Activated CD4-positive, CD25-positive, alpha-beta regulatory T cell treated with anti-CD3 and anti-CD28 coated beads, Interleukin-2, amount 50 U/mL, for 16 hours (primary cell): ENCODE measurements at regions not wholly inside any gene's neighbourhood (a gene's known extent, or its start where the extent isn't known, plus 50 kb on each side); places are given as distances from the start of the nearest gene placed in this dataset.
"Not testable (repeated sequence)": the region's sequence is repeated elsewhere in the genome, so short reads cannot be mapped to it uniquely, and the experiment has no call there.

Source experiments
- DNase-seq: peaks from one replicate; pipeline ENCODE4 v3.0.0-alpha.2; 2020; ENCODE audit warnings: low read depth, low spot score

DNA sequence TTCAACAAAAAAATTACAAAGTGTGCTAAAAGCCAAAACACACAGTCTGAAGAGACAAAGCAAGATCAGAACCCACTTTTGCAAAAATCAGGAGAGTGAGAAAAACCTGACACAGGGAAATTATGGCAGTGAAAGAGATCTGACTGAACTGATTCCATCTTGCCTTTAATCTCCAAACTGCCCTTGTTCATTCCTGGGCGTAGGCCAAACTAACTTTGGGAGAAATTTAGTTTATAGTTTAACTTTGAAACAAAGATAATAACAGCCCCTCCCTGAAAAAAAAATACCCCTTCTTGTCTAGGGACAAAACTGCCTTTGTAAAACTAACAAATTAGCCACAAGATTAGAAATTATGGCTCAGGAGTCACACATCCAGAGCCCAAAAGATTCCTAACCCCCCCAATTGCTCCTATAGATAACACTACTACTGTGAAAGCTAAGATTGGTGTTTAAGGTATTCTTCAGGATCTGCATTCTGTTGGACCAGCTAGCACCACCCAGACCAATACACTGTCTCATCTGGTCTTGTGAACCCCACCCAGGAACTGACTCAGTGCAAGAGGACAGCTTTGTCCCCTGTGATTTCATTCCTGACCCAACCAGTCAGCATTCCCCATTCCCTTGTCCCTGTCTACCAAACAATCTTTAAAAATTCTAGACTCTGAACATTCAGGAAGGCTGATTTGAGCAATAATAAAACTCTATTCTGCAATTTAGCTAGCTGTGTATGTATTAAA is 226.1 kb upstream of the SH3BP4 start:
- no peak for DNase-seq

DNA sequence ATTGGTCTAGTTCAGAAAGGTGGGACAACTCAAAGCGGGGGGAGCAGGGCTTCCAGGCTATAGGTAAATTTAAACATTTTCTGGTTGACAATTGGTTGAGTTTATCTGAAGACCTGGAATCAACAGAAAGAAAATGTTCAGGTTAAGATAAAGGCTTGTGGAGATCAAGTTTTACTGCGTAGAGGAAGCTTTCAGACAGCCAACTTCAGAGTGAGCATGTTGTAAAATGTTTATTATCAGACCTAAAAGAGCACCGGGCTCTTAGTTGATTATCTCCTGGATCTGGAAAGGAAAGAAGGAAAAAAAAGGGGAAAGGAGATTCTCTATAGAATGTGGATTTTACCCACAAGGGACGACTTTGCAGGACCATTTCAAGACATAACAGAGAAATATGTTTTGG is 227.0 kb upstream of the SH3BP4 start:
- DNase-seq, result no peak

DNA sequence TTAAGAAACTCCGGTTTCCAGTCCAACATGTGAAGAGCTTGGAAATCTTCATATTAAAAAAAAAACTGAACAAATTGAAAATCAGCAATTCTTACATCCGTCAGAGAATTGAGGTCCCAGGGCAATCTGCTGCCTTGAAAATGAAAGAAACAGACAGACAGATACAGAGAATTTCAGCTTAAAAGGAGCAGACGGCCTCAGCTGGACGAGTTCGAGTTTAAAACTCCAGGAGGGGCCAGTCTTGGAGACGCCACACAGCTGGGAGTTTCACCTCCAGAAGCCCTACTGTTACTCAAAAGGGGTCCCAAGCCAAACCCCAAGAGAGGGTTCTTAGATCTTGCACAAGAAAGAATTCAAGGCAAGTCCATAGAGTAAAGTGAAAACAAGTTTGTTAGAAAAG is 226.5 kb upstream of the ARL4C start:
- DNase-seq, result no peak

DNA sequence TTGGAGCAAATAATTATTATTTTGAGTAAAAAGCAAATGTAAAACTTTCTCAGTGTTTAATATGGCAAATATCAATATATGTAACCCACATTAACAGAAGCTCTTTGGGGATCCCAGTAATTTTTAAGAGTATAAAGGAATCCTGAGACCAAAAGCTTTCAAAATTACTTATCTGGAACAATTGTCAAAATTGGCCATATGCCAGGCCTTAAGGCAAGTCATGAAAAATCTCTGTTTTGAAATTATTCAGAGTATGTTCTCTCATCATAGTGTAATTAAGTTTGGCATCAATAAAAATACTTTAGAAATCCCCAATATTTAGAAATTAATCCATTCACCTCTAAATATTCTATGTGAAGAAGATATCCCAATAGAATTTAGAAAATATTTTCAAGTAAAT is 225.3 kb upstream of the ARL4C start:
- DNase-seq, result no peak

DNA sequence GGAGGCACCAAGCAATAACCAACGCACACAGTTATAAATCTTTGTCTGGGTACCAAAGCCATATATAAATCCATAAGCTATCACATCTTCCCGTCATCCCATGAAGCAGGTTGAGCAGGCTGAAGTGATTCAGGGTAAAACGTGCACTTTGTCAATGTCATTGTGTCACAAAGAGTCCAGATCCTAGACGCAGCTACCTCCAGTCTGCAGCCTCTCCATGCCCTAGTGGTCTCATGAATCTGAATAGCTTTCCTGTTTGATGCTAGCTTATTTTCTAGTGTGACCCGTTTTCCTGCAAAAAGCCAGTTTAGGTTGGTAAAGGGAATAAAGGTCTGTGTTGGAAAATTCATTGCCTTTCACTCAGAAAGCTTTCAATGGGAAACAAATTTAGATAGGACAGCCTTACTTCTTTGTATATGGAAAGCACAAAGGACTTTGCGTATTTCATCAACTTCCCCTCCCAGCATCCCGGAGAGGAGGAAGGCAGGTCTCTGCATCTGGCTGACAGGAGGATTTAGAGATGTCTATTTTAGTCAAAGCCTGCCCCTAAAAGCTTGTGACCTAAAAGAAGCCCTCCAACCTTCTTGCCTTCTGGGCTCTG is 222.3 kb upstream of the ARL4C start:
- no peak for DNase-seq

DNA sequence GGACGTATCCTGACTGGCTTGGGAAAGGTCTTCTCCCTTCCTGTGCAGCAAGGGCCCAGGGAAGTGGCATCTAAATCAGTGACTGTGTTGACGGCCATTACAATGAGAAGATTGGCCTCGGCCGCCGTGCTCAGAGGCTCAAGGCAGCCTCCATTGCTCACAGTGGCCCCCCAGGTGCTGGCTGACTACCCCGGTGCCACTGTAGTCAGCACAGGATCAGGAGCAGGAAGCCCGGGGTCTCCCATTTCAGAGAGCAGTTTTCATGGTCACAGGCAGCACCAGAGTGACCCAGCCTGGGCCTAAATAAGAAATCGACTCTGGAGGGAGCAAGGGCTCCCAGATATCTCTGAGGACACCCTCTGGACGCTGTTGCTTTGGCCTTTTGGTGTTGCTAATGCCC is 219.4 kb upstream of the ARL4C start:
- DNase-seq, result no peak

DNA sequence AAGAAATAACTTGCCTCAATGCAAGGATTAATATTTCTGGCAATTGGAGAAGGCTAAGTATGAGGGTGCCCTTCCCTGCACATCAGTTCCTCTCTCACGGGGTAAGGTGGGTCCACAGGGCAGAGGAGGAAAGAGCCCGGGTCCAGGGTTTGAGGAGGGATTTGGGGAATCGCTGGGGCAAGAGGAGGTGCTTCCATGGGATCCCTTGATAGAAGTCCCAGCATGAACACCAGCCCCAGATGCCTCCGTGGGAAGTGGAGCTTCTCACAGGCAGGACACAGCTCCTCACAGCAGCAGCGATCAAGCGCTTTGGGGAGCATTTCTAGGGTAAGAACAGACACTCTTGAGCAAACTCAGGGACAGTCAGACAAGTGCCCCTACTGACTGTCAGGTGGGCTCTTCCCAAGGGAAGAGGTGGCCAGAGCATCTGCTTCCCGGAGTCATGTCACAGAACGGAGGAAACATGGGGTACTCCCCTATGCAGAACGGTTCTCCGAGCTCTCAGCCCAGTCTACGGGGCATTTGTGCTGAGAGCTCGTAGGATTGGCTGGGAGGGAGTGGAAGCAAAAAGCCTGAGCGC is 218.9 kb upstream of the ARL4C start:
- DNase-seq, result no peak

DNA sequence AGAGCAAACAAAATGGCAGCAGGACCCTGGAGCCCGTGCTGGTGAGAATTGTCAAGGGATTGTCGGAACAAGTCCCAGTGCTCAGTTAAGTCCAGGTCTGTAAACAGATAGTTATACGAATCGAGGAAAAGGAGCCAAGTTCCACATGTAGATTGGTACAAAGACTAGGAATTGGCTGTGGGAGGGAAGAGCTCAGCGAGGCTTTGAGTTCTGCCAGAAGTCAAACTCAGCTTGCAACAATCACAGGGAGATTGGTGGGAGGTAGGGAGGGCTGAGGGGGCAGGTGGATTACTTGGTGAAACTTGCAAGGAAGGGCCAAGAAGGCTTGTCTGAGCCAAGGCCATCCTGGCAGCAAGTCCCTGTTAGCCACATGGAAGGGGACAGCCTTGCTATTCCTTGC is 217.8 kb upstream of the ARL4C start:
- DNase-seq, result no peak

DNA sequence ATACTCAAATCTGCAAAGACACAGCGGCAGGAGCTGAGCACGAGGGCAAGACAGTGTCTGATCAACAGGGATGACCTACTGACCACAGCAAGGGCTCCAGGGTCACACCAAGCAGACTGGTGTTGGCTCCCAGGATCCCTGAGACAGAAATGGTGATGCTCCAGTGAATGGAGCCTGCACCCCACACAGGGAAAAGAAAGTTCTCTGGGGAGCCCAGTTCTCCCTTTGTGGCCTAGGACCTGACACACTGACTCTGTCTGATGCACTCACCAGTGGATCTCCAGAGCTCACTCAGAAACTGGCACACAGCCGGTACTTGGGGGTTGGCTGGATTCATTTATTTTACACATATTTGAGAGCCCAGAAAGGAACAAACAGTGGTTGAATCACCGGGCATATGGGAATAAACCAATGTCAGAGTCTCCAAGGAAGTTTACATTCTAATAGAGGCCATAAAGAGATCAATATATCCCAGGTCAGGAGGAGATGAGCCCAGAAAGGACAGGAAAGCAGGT is 215.6 kb upstream of the ARL4C start:
- DNase-seq, result no peak

DNA sequence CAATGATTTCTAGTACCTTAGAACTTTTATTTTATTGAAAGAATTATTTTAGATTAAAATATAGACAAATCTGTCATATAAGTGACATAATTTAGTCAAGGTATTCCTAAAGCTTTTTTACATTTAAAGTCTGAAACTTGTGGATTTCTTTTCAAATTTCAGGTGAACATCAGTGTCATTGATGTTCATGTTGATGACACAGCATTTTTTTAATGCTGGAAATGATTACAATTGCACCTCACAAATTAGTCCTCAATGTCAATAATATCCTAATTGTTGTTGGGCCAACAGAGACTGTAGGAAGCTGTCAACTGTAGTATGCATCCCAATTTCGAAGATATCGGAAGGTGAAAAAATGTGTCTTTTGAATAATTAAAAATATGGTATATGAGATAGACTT is 214.4 kb upstream of the ARL4C start:
- DNase-seq, result no peak

DNA sequence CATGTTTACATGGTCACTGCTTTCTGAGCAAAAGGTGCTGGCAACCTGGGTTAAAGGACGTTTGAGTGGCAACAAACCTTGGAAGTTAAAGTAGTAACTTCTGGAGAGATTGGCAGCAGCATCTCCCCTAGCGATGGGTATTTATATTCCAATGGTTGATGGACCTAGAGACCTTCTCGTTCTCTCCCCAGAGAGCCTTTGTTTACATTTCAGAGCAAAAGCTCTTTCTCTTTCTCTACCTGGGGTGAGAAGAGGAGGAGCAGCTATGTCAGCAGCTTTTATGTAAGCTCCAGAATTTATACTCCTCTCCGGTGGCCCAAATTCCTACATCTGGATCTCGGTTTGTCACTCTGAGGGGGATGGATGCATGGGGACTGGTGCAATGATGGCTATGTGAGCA is 213.7 kb upstream of the ARL4C start:
- no peak for DNase-seq

DNA sequence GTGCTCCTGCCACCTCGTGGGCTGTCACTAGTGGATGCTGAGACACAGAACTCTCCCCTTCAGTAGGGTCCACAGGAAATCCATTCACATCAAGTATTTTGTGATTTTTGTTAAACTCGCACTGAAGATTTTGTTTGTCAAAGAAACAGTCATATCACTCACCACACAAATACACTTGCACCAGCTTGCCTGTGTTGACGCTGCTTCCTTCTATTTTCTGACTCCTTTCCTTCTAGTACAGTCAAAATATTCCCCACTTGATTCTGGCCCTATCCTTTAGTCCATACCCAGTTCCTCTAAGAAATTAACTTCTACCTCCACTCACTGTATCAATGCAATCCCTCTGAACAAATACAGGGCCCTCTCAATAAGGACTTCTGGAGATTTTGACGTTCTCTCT is 213.2 kb upstream of the ARL4C start:
- DNase-seq, result no peak

DNA sequence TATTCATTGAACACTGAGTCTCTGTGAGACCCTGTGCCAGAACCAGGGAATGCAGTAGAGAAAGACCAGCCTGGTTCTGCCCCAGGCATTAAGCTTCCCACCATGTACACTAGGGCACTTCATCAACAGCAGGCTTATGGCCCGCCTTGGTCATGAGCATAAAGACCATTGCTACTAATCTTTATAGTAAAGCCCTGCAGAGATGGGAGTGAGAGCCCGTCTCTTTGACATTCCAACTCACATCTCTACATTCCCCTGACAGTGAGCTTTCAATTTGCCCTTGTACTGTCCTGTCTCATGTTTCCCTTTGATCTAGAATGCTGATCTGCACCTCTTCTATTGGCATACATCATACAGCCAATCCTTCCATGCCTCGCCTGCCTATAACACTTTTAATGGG is 211.8 kb upstream of the ARL4C start:
- no peak for DNase-seq

DNA sequence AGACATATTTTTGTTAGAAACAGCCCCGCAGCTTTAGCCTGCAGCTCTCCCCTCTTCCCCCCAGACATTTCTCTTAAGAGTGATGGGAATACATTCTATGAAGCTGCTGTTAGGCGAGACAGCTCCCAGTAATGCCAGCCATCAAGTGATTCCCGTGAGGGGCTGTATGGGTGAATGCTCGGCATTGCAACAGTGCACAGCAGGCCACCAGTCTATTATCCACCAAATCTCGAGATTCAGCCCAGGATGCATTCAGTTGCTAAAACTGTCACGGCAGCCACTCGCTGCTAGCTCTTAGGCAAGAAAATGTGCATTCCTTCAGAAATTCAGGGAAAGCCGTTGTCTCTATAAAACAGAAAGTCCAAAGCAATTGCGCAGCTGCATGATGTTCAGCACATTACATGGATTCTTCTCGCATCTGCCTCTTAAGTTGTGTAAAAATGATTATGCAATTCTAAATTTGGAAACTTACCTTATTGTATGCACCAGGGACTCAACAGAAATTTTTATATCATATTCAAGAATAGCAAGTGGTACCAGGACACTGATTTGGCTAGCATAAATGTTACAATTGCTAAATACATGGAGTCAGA is 211.3 kb upstream of the ARL4C start:
- no peak for DNase-seq

DNA sequence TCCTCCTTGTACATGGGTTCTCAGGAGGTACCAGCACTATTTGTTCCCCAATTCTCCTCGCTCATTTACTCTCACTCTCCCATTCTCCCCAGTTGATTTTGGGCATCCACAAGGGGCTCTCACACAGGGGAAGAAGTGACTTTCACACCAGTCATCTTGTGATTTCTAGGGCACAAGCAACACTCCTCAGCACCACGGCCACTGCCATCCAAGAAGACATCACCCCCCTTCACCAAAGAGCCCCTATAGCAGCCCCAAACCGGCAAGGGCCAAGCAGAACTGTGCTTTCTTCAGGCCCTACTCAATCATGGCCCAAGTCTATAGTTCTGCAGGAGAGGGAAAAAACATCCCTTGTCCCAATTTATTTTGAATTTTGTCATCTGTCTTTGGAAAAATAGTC is 209.2 kb upstream of the ARL4C start:
- no peak for DNase-seq

DNA sequence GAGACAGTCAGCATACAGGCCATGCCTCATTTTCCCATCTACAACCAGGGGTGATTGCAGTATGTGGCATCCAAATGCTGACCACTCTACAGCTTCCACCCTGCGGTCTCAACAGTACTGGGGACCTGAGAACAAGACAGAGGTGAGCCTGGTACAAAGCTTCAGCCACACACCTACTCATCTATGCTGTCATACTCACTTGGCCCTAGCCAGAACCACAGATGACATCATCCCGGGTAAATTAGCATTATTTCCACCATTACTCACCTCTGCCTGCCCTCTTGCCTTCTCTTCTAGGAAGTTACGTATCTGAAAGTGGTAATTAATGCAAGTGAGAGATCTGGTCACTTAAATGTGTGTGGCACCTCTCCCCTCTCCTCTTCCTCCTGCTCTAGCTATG is 208.2 kb upstream of the ARL4C start:
- DNase-seq, result no peak

DNA sequence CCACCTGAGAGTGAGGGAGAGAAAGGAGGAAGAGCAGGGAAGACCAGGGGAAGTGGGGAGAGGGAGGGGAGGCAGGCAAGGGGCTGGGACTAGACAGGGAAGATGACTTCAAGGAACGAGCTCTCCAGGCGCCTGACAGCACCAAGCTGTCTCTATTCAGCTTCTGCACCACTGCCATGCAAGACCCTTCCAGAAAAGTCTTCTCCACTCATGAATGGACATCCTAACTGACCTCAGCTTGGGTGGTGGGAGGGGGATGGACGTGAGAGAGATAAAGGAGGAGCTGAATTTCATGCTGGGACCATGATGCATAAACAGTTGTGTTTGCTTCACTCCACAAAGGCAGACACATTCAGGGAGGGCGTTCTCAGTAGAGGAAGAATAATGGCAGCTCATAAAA is 206.4 kb upstream of the ARL4C start:
- no peak for DNase-seq

DNA sequence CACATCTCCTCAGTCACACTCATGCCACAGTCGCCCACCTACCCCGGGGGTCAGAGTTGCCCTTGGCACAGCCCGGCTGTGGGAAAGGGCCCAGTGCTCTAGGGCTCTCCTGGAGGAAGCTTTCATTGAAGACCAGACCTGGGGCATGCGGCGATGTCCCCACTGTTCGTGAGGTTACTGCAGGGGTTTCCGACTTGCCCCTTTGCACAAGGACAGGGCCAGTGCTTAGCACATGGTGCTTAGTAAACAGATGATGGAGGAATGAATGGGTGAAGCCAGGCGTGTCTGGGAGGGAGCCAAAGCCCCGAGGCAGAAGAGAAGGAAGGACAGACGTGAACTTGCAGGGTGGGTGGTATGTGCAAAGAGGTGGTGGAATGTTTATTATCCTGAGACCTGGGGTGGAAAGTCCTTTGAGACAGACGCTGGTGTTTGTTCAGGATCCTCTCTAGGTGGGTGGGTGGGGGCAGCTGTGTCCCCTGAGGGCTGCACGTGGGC is 205.9 kb upstream of the ARL4C start:
- no peak for DNase-seq

DNA sequence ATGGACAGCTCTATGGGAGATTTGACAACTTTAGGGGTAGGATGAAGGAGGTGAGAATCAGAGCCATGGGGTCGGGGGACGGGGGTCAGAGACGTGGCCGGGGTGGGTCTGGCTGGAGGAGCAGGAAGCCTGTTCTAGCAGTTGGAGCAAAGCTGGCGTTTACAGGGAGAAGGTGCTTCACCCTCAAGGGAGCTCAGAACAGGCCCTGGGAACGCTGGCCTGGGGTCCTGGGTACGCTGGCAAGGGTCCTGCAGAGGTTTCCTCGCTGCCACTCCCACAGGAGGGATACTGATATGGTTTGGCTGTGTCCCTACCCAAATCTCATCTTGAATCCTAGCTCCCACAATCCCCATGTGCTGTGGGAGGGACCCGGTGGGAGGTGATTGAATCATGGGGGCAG is 205.0 kb upstream of the ARL4C start:
- DNase-seq, result no peak

DNA sequence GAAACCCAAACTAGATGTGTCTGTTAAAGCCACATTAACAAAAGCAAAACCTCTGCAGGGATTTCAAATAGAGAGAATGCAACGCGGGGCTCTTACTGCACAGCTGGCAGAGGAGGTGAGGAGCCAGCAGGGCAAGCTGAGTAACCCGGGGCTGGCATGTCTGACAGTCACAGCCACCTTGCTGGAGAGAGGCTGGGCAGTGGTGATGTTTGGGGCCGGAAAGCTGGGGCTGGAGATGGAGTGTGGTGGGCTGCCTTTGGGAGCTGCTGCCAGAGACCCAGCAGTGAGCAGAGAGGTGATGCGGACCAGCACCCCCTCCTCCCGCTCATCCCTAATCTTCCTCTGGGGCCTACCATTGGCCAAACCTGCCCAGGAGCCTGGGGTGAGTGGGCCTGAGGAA is 204.5 kb upstream of the ARL4C start:
- no peak for DNase-seq

DNA sequence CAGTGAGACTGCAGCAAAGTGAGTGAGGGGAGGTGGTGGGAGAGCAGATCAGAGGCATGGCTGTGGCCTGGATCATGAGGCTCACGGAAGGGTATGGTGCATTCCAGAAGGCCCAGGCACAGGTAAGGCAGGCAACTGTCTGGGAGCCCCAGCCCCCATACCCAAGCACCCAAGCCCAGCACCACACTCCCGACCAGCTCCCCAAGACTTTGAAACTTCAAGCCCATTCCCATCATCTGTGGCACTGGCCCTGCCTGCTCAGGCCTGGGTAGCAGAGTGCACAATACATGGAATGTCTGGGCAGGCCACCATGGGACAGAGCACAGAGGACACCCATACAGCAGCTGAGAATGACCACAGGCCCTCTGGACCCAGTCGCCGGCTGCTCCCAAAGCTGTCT is 202.6 kb upstream of the ARL4C start:
- DNase-seq, result no peak

DNA sequence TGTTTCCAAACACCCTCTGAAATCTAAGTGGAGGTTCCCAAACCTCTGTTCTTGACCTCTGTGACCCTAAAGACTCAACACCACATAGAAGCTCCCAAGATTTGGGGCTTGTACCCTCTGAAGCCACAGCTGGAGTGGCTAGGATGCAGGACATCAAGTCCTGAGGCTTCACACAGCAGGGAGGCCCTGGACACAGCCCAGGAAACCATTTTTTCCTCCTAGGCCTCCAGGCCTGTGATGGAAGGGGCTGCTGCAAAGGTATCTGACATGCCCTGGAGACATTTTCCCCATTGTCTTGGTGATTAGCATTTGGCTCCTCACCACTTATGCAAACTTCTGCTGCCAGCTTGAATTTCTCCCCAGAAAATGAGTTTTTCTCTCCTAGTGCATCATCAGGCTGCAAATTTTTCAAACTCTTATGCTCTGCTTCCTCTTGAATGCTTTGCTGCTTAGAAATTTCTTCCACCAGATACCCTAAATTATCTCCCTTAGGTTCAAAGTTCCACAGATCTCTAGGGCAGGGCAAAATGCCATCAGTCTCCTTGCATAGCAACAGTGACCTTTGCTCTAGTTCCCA is 200.5 kb upstream of the ARL4C start:
- DNase-seq, result not testable (repeated sequence)
